Mesendoderm (in vitro differentiated cells): ENCODE measurements at regions not wholly inside any gene's neighbourhood (a gene's known extent, or its start where the extent isn't known, plus 50 kb on each side); places are given as distances from the start of the nearest gene placed in this dataset.
A peak's percentile ranks its signal among the peaks of the same experiment; 100 is the strongest.
"Not testable (repeated sequence)": the region's sequence is repeated elsewhere in the genome, so short reads cannot be mapped to it uniquely, and the experiment has no call there.

Experiments used
- DNase-seq: peaks from one replicate; pipeline ENCODE4 v3.0.0; 2013
- H2AK5ac ChIP-seq: 2 replicates; pipeline ENCODE4 v1.6.1; 2013; ENCODE audit warnings: low read length, inconsistent platforms
- H2BK120ac ChIP-seq: 2 replicates; pipeline ENCODE4 v1.6.1; 2013; ENCODE audit warnings: low read depth, mild to moderate bottlenecking, low read length, moderate library complexity, mixed read lengths
- H2BK15ac ChIP-seq: replicated peaks from 2 replicates; pipeline ENCODE4 v1.6.1; 2013; ENCODE audit warnings: low read depth, mild to moderate bottlenecking, moderate library complexity
- H2BK5ac ChIP-seq: 2 replicates; pipeline ENCODE4 v1.6.1; 2013; ENCODE audit warnings: low read length, inconsistent platforms
- H3K18ac ChIP-seq: 2 replicates; pipeline ENCODE4 v1.6.1; 2013; ENCODE audit warnings: mild to moderate bottlenecking, low read length, mixed read lengths
- H3K23ac ChIP-seq: one replicate; pipeline ENCODE4 v1.6.1; 2013; ENCODE audit warnings: low read length
- H3K27ac ChIP-seq: 2 replicates; pipeline ENCODE4 v1.5.1; 2013; ENCODE audit warnings: low read depth, mild to moderate bottlenecking, inconsistent platforms, low read length, moderate library complexity
- H3K27me3 ChIP-seq: 2 replicates; pipeline ENCODE4 v1.6.1; 2013; ENCODE audit warnings: low read length, control low read depth, mild to moderate bottlenecking, inconsistent platforms; ENCODE audit not compliant: insufficient read depth, poor library complexity
- H3K36me3 ChIP-seq: 2 replicates; pipeline ENCODE4 v1.6.1; 2013; ENCODE audit warnings: low read length, inconsistent platforms; ENCODE audit not compliant: control insufficient read depth, insufficient read depth
- H3K4ac ChIP-seq: one replicate; pipeline ENCODE4 v1.6.1; 2013; ENCODE audit warnings: low read depth, mild to moderate bottlenecking, low read length, moderate library complexity
- H3K4me1 ChIP-seq: 2 replicates; pipeline ENCODE4 v1.6.1; 2013; ENCODE audit warnings: low read depth, low read length, inconsistent platforms; ENCODE audit not compliant: control insufficient read depth
- H3K4me2 ChIP-seq: 2 replicates; pipeline ENCODE4 v1.6.1; 2013; ENCODE audit warnings: low read length
- H3K4me3 ChIP-seq: 2 replicates; pipeline ENCODE4 v1.5.1; 2013; ENCODE audit warnings: mild to moderate bottlenecking, low read length
- H3K56ac ChIP-seq: one replicate; pipeline ENCODE4 v1.6.1; 2013; ENCODE audit warnings: low read length
- H3K79me1 ChIP-seq: 2 replicates; pipeline ENCODE4 v1.6.1; 2013; ENCODE audit warnings: low read length, inconsistent platforms
- H3K79me2 ChIP-seq: 2 replicates; pipeline ENCODE4 v1.6.1; 2013; ENCODE audit warnings: mild to moderate bottlenecking, low read length; ENCODE audit not compliant: control insufficient read depth, insufficient read depth
- H3K9ac ChIP-seq: 2 replicates; pipeline ENCODE4 v1.6.1; 2013; ENCODE audit warnings: low read length, inconsistent platforms
- H4K5ac ChIP-seq: one replicate; pipeline ENCODE4 v1.6.1; 2013; ENCODE audit warnings: low read length
- H4K8ac ChIP-seq: one replicate; pipeline ENCODE4 v1.6.1; 2013; ENCODE audit warnings: low read depth, mild to moderate bottlenecking, control low read depth, low read length, moderate library complexity
- WGBS: extraction: QIAGEN DNeasy Blood & Tissue Kit; methylation state at CpG from one replicate; pipeline ENCODE4 v1.1.7; 2013; ENCODE audit warnings: low lambda C conversion rate, missing lambda C conversion rate; ENCODE audit not compliant: insufficient coverage; ENCODE audit errors: extremely low coverage; 5-methylcytosine and 5-hydroxymethylcytosine counted together

- not testable (repeated sequence) for H3K23ac ChIP-seq, H2AK5ac ChIP-seq, H3K79me2 ChIP-seq, H3K18ac ChIP-seq, H3K56ac ChIP-seq, H3K79me1 ChIP-seq, H2BK120ac ChIP-seq, H3K36me3 ChIP-seq, H4K5ac ChIP-seq, H2BK5ac ChIP-seq, H3K4me1 ChIP-seq, H2BK15ac ChIP-seq, H3K27me3 ChIP-seq, H4K8ac ChIP-seq, H3K4me2 ChIP-seq, H3K9ac ChIP-seq, H3K4me3 ChIP-seq, H3K27ac ChIP-seq, DNase-seq, H3K4ac ChIP-seq
- WGBS: no CpG with 5 or more reads among the region's 4 CpGs
These were observed 86.4 kb downstream of the FOXD4L6 start for GRCh38 chr9:41042111-41042510.

DNA sequence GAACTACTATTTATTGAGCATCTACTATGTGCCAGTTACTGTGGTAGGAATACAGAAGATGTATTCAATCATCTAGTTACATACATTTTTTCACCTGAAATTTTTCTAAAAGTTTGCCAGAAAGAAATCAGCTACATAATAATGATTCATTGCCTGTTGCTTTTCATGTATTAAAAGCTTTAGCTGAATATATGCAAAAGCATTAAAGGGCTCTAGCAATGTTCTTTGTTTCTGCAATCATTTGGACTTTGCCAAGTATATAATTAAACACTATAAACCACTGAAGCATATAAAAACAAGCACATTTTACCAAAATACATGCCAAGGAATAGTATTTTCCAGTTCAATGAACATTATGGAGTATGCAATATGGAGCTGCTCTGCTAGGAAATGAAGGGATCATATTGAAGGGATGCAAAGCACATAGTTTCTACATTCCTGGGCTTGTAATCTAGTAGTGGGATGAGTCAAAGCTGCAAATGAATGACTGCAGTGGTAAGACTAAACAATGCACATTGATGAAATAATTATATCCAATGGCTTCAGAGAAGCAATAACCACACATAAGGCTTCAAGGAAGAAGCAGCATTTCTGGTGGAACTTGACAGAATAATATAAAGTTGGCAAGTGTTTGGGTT is 87.7 kb downstream of the FOXD4L6 start:
- not testable (repeated sequence) for H3K79me1 ChIP-seq, H2BK15ac ChIP-seq, H4K5ac ChIP-seq, H3K4me3 ChIP-seq, H3K27ac ChIP-seq, H3K79me2 ChIP-seq, H3K4me1 ChIP-seq, H3K36me3 ChIP-seq, H3K27me3 ChIP-seq, H3K23ac ChIP-seq, DNase-seq, H3K4ac ChIP-seq, H3K9ac ChIP-seq, H2BK120ac ChIP-seq, H2AK5ac ChIP-seq, H3K18ac ChIP-seq, H4K8ac ChIP-seq, H3K56ac ChIP-seq, H2BK5ac ChIP-seq, H3K4me2 ChIP-seq

- H3K4me3 ChIP-seq, DNase-seq: not testable (repeated sequence)
- WGBS: no CpG with 5 or more reads among the region's 1 CpG
These were observed 93.2 kb downstream of the FOXD4L6 start for GRCh38 chr9:41035276-41035675.

DNA sequence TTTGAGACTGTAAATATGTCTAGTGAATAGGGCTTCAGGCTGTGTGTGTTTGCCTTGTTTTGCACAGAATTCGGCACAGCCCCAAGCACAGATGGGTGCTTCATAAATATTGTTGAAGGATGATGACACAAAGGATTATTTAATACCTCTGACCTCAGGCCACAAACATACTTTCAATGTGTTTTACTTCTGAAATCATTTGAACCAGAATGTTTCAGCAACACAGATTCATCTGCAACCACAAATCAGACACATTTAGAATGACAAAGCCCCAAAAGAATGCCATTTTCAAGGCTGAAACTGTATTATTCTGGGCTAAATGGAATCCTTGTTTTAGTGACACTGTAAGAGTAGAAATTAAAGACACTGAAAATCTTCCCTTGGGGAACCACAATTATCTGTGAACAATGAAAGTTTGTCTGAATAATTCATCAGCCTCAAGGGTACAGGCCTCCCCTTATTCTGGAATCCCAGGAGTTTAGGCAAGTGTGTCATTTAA is 93.7 kb downstream of the FOXD4L6 start:
- not testable (repeated sequence) for DNase-seq, H3K9ac ChIP-seq, H3K56ac ChIP-seq, H2BK5ac ChIP-seq, H2BK120ac ChIP-seq, H4K5ac ChIP-seq, H3K79me2 ChIP-seq, H3K27me3 ChIP-seq, H2AK5ac ChIP-seq, H3K4me1 ChIP-seq, H3K36me3 ChIP-seq, H2BK15ac ChIP-seq, H3K23ac ChIP-seq, H4K8ac ChIP-seq, H3K4me2 ChIP-seq, H3K18ac ChIP-seq, H3K4ac ChIP-seq, H3K4me3 ChIP-seq, H3K79me1 ChIP-seq, H3K27ac ChIP-seq
- WGBS: no CpG with 5 or more reads among the region's 1 CpG

More at GRCh38 chr9:41035276-41035675, 93.2 kb downstream of the FOXD4L6 start:
- H3K18ac ChIP-seq, H3K23ac ChIP-seq, H2BK15ac ChIP-seq, H4K5ac ChIP-seq, H3K56ac ChIP-seq, H3K27ac ChIP-seq, H3K36me3 ChIP-seq, H3K9ac ChIP-seq, H2BK120ac ChIP-seq, H3K4ac ChIP-seq, H4K8ac ChIP-seq, H3K27me3 ChIP-seq, H2BK5ac ChIP-seq, H3K4me1 ChIP-seq, H3K4me2 ChIP-seq, H2AK5ac ChIP-seq, H3K79me2 ChIP-seq, H3K79me1 ChIP-seq: not testable (repeated sequence)

GRCh38 chr9:41033877-41034276 is 94.6 kb downstream of the FOXD4L6 start:
- not testable (repeated sequence) for H3K27ac ChIP-seq, H2BK120ac ChIP-seq, H3K27me3 ChIP-seq

GRCh38 chr9:41033360-41033759 is 95.1 kb downstream of the FOXD4L6 start:
- not testable (repeated sequence) for H3K4ac ChIP-seq, H3K4me2 ChIP-seq, H2AK5ac ChIP-seq, H4K5ac ChIP-seq, H3K23ac ChIP-seq, H3K9ac ChIP-seq, H3K36me3 ChIP-seq, H3K4me3 ChIP-seq, H2BK5ac ChIP-seq, H3K27me3 ChIP-seq, H3K79me1 ChIP-seq, H3K4me1 ChIP-seq, H3K18ac ChIP-seq, H3K79me2 ChIP-seq, H3K56ac ChIP-seq, H2BK15ac ChIP-seq, H4K8ac ChIP-seq, H2BK120ac ChIP-seq, H3K27ac ChIP-seq
- DNase-seq: peak; percentile 9
- WGBS: no CpG with 5 or more reads among the region's 3 CpGs

More at GRCh38 chr9:41033877-41034276, 94.6 kb downstream of the FOXD4L6 start:
- no CpG with 5 or more reads among the region's 4 CpGs for WGBS
- not testable (repeated sequence) for H3K4ac ChIP-seq, H4K5ac ChIP-seq, H3K56ac ChIP-seq, H3K23ac ChIP-seq, H4K8ac ChIP-seq, H3K79me2 ChIP-seq, H3K36me3 ChIP-seq, H2BK5ac ChIP-seq, H3K4me3 ChIP-seq, H2AK5ac ChIP-seq, H2BK15ac ChIP-seq, DNase-seq, H3K4me2 ChIP-seq, H3K9ac ChIP-seq, H3K4me1 ChIP-seq, H3K18ac ChIP-seq, H3K79me1 ChIP-seq
